BLaER1 treated with 17β-estradiol and CSF1 and Interleukin-3, amounts not matched to agents 10 nM and 100 nM (cell line): ENCODE measurements at regions not wholly inside any gene's neighbourhood (a gene's known extent, or its start where the extent isn't known, plus 50 kb on each side); places are given as distances from the start of the nearest gene placed in this dataset.

Source experiments
- H3K27ac ChIP-seq, 11 experiments: shearing (Covaris generic); formaldehyde crosslinking; 2 replicates each; pipeline ENCODE4 v1.8.1; 2022
- H3K27me3 ChIP-seq, 11 experiments: shearing (Covaris generic); formaldehyde crosslinking; 2 replicates each; pipeline ENCODE4 v1.8.1; 2022
- H3K36me3 ChIP-seq, 11 experiments: shearing (Covaris generic); formaldehyde crosslinking; 2 replicates each; pipeline ENCODE4 v1.8.1; 2022
- H3K4me1 ChIP-seq, 10 experiments: shearing (Covaris generic); formaldehyde crosslinking; 2 replicates each; pipeline ENCODE4 v1.8.1; 2022
- H3K4me2 ChIP-seq, 11 experiments: shearing (Covaris generic); formaldehyde crosslinking; 2 replicates each; pipeline ENCODE4 v1.8.1; 2022
- H3K4me3 ChIP-seq, 10 experiments: shearing (Covaris generic); formaldehyde crosslinking; 2 replicates each; pipeline ENCODE4 v1.8.1; 2022
- H3K9ac ChIP-seq, 11 experiments: shearing (Covaris generic); formaldehyde crosslinking; 2 replicates each; pipeline ENCODE4 v1.8.1; 2022
- H3K9me3 ChIP-seq, 11 experiments: shearing (Covaris generic); formaldehyde crosslinking; replicated peaks in 1 of 11; 2 replicates each; pipeline ENCODE4 v1.8.1; 2022
- H4K20me1 ChIP-seq, 11 experiments: shearing (Covaris generic); formaldehyde crosslinking; 2 replicates each; pipeline ENCODE4 v1.8.1; 2022
- Cebpa-rat ChIP-seq, 11 experiments: shearing (Covaris generic); IDR thresholded peaks; 2 replicates each; pipeline ENCODE4 v1.8.1; 2022

DNA sequence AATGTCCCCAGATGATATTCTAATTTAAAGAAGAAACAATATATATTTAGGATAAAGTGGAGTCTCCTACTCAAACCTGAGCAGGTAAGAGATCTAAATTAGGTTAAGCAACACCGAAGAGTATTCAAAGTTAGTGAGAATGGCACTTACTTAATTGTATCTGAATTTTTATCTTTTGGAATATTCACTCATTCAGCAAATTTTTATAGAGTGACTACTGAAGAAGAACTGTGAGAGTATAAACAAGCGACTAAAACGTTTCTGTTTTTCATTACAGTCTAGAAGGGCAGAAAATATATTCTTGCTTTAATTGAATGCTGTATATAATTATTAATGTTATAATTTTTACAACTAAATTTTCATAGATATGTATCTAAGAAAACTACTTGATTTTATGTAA lies 567.7 kb upstream of the TBL1XR1 start:
- peaks cover 9 to 27% (median 20%) of the 10 kb centered on the region in 10 experiments; a peak in 18 of 20 replicates for H3K4me1 ChIP-seq
- no peak overlapping the region for H3K4me2 ChIP-seq
- TF ChIP-seq Cebpa-rat (IDR thresholded peaks at IDR 0.05), result no peak
- H3K9ac ChIP-seq, result no peak overlapping the region
- H3K27me3 ChIP-seq, result no peaks in the 10 kb centered on the region
- H3K27ac ChIP-seq, result no peak overlapping the region
- H3K4me3 ChIP-seq, result no peak overlapping the region
- H3K9me3 ChIP-seq, result peaks cover 31 to 96% (median 75%) of the 10 kb centered on the region in 11 experiments
- peaks cover 0 to 11% (median 0%) of the 10 kb centered on the region in 11 experiments; a peak in 2 of 22 replicates for H3K36me3 ChIP-seq
- no peaks in the 10 kb centered on the region for H4K20me1 ChIP-seq

DNA sequence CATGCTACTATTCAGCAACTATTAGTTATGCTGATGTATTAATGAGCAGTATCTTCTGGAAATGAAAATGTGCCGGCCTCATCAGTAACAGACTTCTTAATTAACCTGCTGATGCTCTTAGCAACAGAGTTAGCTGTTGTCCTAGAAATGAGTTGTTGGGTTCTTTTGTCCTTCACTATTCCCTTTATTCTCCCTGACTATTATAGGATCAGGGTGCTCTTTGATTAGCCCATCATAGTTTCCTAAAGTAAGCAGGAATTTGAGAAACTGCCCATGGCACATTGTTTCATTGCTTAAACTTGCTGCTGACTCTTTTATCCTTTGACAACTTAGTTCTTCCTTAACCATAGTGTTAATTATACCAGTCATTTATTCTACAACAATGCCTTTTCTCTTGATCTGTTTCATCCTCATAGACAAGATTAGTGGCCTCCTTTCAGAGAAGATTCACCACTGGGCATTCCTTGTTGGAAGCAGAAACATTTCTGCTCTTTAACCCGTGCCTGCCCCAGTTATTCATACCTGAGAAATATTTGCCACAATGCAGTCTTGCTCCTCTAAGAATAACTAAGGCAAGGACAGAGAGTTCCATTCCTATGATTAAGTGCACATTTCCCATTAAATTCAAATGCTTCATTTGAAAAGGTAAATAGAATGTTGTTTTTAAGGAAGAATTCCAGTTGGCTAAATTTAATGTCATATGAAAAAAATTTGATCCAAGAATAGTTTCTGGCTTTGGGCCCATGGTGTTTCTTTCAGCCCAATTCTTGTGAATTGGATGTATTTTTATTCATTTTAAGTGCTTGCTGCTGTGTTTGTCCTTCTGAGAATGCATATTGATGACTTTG lies 573.3 kb upstream of the TBL1XR1 start:
- TF ChIP-seq Cebpa-rat (IDR thresholded peaks at IDR 0.05), result no peak
- Histone ChIP-seq H3K36me3 (peaks cover 0 to 10% (median 0%) of the 10 kb centered on the region in 11 experiments; a peak in 2 of 22 replicates), H3K9ac (no peak overlapping the region), H3K4me2 (no peak overlapping the region), H3K9me3 (peaks cover 30 to 71% (median 56%) of the 10 kb centered on the region in 11 experiments), H3K27me3 (no peaks in the 10 kb centered on the region), H3K4me1 (peaks cover 14 to 31% (median 21%) of the 10 kb centered on the region in 10 experiments), H3K27ac (no peak overlapping the region), H4K20me1 (no peaks in the 10 kb centered on the region), H3K4me3 (no peak overlapping the region)

DNA sequence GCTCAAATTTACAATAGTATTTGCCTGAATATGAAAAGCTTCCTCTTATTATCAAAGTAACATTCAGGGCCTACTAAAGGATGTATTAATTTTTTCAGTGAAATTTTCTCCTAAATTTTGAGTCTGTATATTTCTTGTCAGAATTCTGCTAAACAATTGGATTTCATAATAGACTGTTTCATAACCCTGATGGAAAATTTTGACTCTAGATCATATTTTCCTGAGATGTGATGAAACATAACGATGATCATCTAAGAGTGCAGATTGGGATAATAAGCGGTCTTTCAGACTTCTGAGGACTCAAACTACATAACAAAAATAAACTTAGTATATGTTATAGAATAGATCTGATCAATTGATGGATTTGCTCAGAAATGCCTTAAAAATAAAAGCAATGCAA lies 574.5 kb upstream of the TBL1XR1 start:
- H3K4me2 ChIP-seq, result peak overlapping the region in 1 of 11 experiments; percentile 46; a peak in 1 of 22 replicates
- peaks cover 14 to 38% (median 19%) of the 10 kb centered on the region in 10 experiments for H3K4me1 ChIP-seq
- no peak overlapping the region for H3K9ac ChIP-seq
- no peak overlapping the region for H3K27ac ChIP-seq
- H3K36me3 ChIP-seq, result peaks cover 0 to 10% (median 0%) of the 10 kb centered on the region in 11 experiments; a peak in 2 of 22 replicates
- H3K4me3 ChIP-seq, result no peak overlapping the region
- H3K27me3 ChIP-seq, result no peaks in the 10 kb centered on the region
- no peak for TF ChIP-seq Cebpa-rat (IDR thresholded peaks at IDR 0.05)
- no peaks in the 10 kb centered on the region for H4K20me1 ChIP-seq
- peaks cover 27 to 69% (median 56%) of the 10 kb centered on the region in 11 experiments for H3K9me3 ChIP-seq

DNA sequence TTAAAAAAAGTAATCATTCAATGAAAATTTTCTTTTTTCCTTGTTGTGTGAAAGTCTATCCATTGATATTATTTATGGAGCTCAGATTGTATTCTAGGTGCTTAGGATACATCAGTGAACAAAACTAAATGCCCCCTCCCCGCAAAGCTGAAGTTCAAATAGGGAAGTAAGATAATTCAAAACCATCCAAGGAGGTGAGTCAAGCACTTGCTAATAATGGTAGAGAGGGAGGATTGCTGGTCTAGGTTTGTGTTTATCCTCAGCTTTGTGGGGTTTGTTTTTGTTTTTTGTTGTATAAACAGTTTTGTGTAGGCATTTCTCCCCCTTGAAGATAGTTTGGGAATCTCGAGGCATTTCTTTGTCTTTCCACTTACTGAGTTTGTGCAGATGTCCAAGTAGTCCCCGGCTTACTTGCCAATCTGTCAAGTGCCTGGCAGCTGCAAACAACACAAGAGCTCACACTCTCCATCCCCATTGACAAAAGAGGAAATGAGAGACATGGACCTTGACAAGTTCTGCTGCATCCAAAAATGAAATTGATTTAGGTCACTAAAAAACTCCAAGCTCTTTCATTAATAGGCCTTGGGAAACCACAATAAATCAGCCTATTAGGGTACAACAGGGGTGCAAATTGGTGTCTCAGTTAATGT lies 575.8 kb upstream of the TBL1XR1 start:
- H3K27me3 ChIP-seq, result no peaks in the 10 kb centered on the region
- H3K4me1 ChIP-seq, result peaks cover 20 to 49% (median 26%) of the 10 kb centered on the region in 10 experiments
- peak overlapping the region in 2 of 11 experiments; percentile 2 to 15; a peak in 1 of 22 replicates for H3K27ac ChIP-seq
- no peak overlapping the region for H3K4me3 ChIP-seq
- H3K36me3 ChIP-seq, result peaks cover 0 to 10% (median 0%) of the 10 kb centered on the region in 11 experiments; a peak in 2 of 22 replicates
- H4K20me1 ChIP-seq, result no peaks in the 10 kb centered on the region
- H3K4me2 ChIP-seq, result peak overlapping the region; percentile 8 to 56 (median 42)
- H3K9me3 ChIP-seq, result peaks cover 19 to 69% (median 56%) of the 10 kb centered on the region in 11 experiments
- TF ChIP-seq Cebpa-rat (IDR thresholded peaks at IDR 0.05), result no peak
- no peak overlapping the region for H3K9ac ChIP-seq

DNA sequence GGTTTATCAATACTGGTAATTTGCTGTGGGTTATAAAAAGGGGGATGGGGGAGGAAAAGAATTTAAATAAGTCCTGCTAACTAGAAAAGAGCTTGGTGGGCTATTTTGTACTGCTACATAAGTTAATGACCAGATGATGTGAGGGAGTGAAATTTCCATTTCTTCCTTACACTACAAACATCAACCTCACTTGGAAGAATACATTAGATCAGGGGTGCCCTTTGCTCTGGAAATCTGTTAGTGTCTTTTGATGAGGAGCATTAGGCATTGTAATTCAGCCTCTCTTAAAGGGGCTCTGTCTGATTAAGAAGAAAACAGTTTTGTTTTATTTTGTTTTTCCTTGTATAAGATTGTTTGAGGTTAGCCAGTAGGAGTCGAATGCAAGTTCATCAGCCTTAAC lies 576.4 kb upstream of the TBL1XR1 start:
- no peak for TF ChIP-seq Cebpa-rat (IDR thresholded peaks at IDR 0.05)
- no peaks in the 10 kb centered on the region for H3K27me3 ChIP-seq
- peaks cover 12 to 69% (median 55%) of the 10 kb centered on the region in 11 experiments; a peak in 21 of 22 replicates for H3K9me3 ChIP-seq
- no peak overlapping the region for H3K27ac ChIP-seq
- H3K4me3 ChIP-seq, result no peak overlapping the region
- peak overlapping the region; percentile 8 to 56 (median 42) for H3K4me2 ChIP-seq
- peaks cover 0 to 4% (median 0%) of the 10 kb centered on the region in 11 experiments; a peak in 1 of 22 replicates for H3K36me3 ChIP-seq
- H3K4me1 ChIP-seq, result peaks cover 27 to 56% (median 33%) of the 10 kb centered on the region in 10 experiments
- H4K20me1 ChIP-seq, result no peaks in the 10 kb centered on the region
- H3K9ac ChIP-seq, result no peak overlapping the region

DNA sequence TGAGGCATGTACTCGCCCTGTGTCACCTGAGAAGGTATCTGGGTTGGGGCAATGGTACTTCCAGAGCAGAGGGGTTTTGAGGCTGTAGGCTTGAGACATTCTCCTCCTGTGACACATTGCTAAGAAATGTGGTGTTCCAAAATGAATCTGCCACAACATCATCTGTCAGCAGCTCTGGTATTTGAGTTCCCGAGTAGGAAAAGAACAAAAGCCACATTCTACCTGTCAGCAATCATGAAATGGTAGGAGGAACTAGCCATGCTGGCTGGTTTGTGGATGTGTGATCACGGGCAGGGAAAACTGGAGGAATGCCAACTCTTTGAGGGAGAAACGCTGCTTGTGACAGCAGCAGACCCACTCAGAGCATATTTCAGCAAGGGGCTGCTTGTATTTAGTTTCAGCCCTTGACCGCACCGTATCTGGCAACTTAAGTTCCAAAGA lies 579.4 kb upstream of the TBL1XR1 start:
- Histone ChIP-seq H3K27ac (peak overlapping the region in 1 of 11 experiments; percentile 3; a peak in 1 of 22 replicates), H3K4me2 (peak overlapping the region in 5 of 11 experiments; percentile 2 to 58 (median 38); a peak in 8 of 22 replicates), H3K4me1 (peaks cover 34 to 75% (median 41%) of the 10 kb centered on the region in 10 experiments), H4K20me1 (no peaks in the 10 kb centered on the region), H3K36me3 (no peaks in the 10 kb centered on the region), H3K9me3 (peaks cover 0 to 62% (median 57%) of the 10 kb centered on the region in 11 experiments; a peak in 18 of 22 replicates), H3K4me3 (no peak overlapping the region), H3K27me3 (no peaks in the 10 kb centered on the region), H3K9ac (no peak overlapping the region)
- TF ChIP-seq Cebpa-rat (IDR thresholded peaks at IDR 0.05), result no peak

DNA sequence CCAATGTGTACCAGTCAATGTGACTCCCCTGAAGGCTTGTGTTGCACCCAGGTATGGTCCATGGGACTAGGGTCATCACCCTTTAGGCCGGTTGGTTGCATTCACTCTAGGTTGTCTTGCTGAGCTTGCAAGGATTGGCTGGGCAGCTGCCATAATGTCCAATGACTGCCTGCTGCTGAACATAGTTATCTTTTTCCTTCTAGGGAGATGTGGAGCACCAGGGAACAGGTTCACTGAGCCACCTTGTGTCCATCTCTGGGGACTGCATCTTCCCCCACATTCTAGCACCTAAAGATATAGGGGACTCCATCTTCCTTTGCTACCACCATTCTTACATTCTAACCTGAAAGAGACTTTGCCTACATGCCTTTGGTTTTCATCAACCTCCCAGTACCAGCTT lies 580.4 kb upstream of the TBL1XR1 start:
- H3K27me3 ChIP-seq, result no peaks in the 10 kb centered on the region
- H3K4me2 ChIP-seq, result peak overlapping the region in 10 of 11 experiments; percentile 39 to 73 (median 58); a peak in 16 of 22 replicates
- no peaks in the 10 kb centered on the region for H4K20me1 ChIP-seq
- no peak overlapping the region for H3K4me3 ChIP-seq
- 0 out of 22 replicates have a peak, but pooled peaks cover 0 to 6% (median 0%) of the 10 kb centered on the region in 11 experiments for H3K36me3 ChIP-seq
- TF ChIP-seq Cebpa-rat (IDR thresholded peaks at IDR 0.05), result no peak
- H3K9ac ChIP-seq, result no peak overlapping the region
- peaks cover 0 to 72% (median 64%) of the 10 kb centered on the region in 11 experiments; a peak in 18 of 22 replicates for H3K9me3 ChIP-seq
- peaks cover 33 to 71% (median 36%) of the 10 kb centered on the region in 10 experiments for H3K4me1 ChIP-seq
- peak overlapping the region in 2 of 11 experiments; percentile 40 to 49; a peak in 2 of 22 replicates for H3K27ac ChIP-seq

DNA sequence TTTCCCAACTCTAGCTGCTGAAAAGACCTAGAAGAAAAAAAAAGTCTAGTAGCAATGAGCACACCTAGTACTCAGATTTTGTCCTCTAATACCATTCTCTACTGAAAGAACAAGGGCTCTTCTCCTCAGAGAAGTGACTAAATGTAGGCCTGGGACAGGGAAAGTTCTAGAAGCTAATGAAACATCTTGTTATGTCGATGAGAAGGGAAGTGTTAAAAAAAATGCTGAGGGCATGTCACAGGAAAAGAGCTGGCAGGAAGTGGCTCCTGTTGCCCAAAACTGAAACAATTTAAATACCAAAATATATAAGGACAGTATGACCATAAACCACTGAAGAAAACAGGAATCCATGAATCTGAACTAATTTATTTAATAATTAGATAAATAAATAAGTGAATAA lies 581.4 kb upstream of the TBL1XR1 start:
- no peak for TF ChIP-seq Cebpa-rat (IDR thresholded peaks at IDR 0.05)
- peak overlapping the region; percentile 39 to 73 (median 54) for H3K4me2 ChIP-seq
- no peaks in the 10 kb centered on the region for H3K27me3 ChIP-seq
- H4K20me1 ChIP-seq, result no peaks in the 10 kb centered on the region
- peaks cover 23 to 62% (median 26%) of the 10 kb centered on the region in 10 experiments for H3K4me1 ChIP-seq
- 0 out of 22 replicates have a peak, but pooled peaks cover 0 to 6% (median 0%) of the 10 kb centered on the region in 11 experiments for H3K36me3 ChIP-seq
- H3K9ac ChIP-seq, result 0 out of 22 replicates have a peak overlapping the region, but pooled peaks of 1 of the 11 experiments have one; percentile 8
- peaks cover 0 to 81% (median 69%) of the 10 kb centered on the region in 11 experiments; a peak in 18 of 22 replicates for H3K9me3 ChIP-seq
- no peak overlapping the region; a peak in 1 of 20 replicates for H3K4me3 ChIP-seq
- peak overlapping the region in 6 of 11 experiments; percentile 5 to 49 (median 22); a peak in 9 of 22 replicates for H3K27ac ChIP-seq
